CD14-positive monocyte (primary cell): ENCODE measurements at regions not wholly inside any gene's neighbourhood (a gene's known extent, or its start where the extent isn't known, plus 50 kb on each side); places are given as distances from the start of the nearest gene placed in this dataset.

Source experiments
- DNase-seq, 3 donors: peaks; one replicate each; pipeline ENCODE4 v3.0.0-alpha.2; 2011 to 2022
- H2AFZ ChIP-seq: 2 replicates; pipeline ENCODE4 v1.6.0; 2012; ENCODE audit warnings: mild to moderate bottlenecking, low read depth, low read length, inconsistent platforms; ENCODE audit not compliant: insufficient read depth, poor library complexity, severe bottlenecking
- H3K27ac ChIP-seq, 2 donors: 1 replicate in 1 of 2; 2 replicates in 1 of 2; pipeline ENCODE4 v1.5.1; 2012 to 2013; ENCODE audit warnings: low read length in 2 of 2, control low read depth in 1 of 2, inconsistent platforms in 1 of 2, low read depth in 1 of 2, mild to moderate bottlenecking in 1 of 2
- H3K27me3 ChIP-seq, 2 donors: one replicate each; pipeline versions ENCODE4 v1.6.0 to v1.6.1; 2011 to 2013; ENCODE audit warnings: low read length in 2 of 2; ENCODE audit not compliant: control insufficient read depth in 2 of 2, insufficient read depth in 2 of 2
- H3K36me3 ChIP-seq, 2 donors: replicated peaks in 1 of 2; 1 replicate in 1 of 2; 2 replicates in 1 of 2; pipeline versions ENCODE4 v1.5.1 to v1.6.1; 2012 to 2013; ENCODE audit warnings: low read length in 2 of 2, control low read depth in 1 of 2, inconsistent platforms in 1 of 2, mild to moderate bottlenecking in 1 of 2; ENCODE audit not compliant: insufficient read depth in 2 of 2, control insufficient read depth in 1 of 2
- H3K4me1 ChIP-seq, 2 donors: 1 replicate in 1 of 2; 2 replicates in 1 of 2; pipeline versions ENCODE4 v1.5.1 to v1.6.1; 2012 to 2013; ENCODE audit warnings: low read length in 2 of 2, control low read depth in 1 of 2, inconsistent platforms in 1 of 2, mild to moderate bottlenecking in 1 of 2, moderate library complexity in 1 of 2; ENCODE audit not compliant: insufficient read depth in 2 of 2, control insufficient read depth in 1 of 2
- H3K4me2 ChIP-seq: replicated peaks from 2 replicates; pipeline ENCODE3; 2012; ENCODE audit warnings: low read length, moderate library complexity, mild to moderate bottlenecking; ENCODE audit not compliant: poor library complexity, severe bottlenecking; ENCODE audit errors: extremely low read depth
- H3K4me3 ChIP-seq, 3 experiments: fragments of 200-600 bp in 1 of 3; sonication (generic) in 1 of 3; replicated peaks in 1 of 3; 1 replicate in 2 of 3; 2 replicates in 1 of 3; pipeline ENCODE4 v1.5.1; 2011 to 2013; ENCODE audit warnings: low read length in 3 of 3, mild to moderate bottlenecking in 3 of 3, control low read depth in 2 of 3, low read depth in 2 of 3, inconsistent platforms in 1 of 3, moderate library complexity in 1 of 3
- H3K79me2 ChIP-seq: 2 replicates; pipeline ENCODE4 v1.6.0; 2012; ENCODE audit warnings: mild to moderate bottlenecking, control low read depth, inconsistent platforms, low read length, moderate library complexity; ENCODE audit not compliant: insufficient read depth
- H3K9ac ChIP-seq: 2 replicates; pipeline ENCODE4 v1.6.0; 2017; ENCODE audit warnings: low read length, mild to moderate bottlenecking; ENCODE audit not compliant: insufficient read depth, poor library complexity, severe bottlenecking
- H3K9me3 ChIP-seq, 2 donors: replicated peaks in 1 of 2; 1 replicate in 1 of 2; 2 replicates in 1 of 2; pipeline versions ENCODE4 v1.5.1 to v1.6.1; 2012 to 2013; ENCODE audit warnings: low read length in 2 of 2, control low read depth in 1 of 2; ENCODE audit not compliant: control insufficient read depth in 1 of 2, insufficient read depth in 1 of 2
- H4K20me1 ChIP-seq: 2 replicates; pipeline ENCODE4 v1.6.0; 2012; ENCODE audit warnings: mild to moderate bottlenecking, low read length, control low read depth, moderate library complexity; ENCODE audit not compliant: insufficient read depth
- H3K27ac Mint-ChIP-seq, 7 donors: one replicate each; pipeline ENCODE4 v1.8.0; 2020; ENCODE audit warnings: mild to moderate bottlenecking in 7 of 7, mixed read lengths in 7 of 7, moderate library complexity in 6 of 7, inconsistent platforms in 2 of 7
- H3K27me3 Mint-ChIP-seq, 3 donors: one replicate each; pipeline ENCODE4 v1.8.0; 2021 to 2022; ENCODE audit warnings: low read depth in 3 of 3, mild to moderate bottlenecking in 3 of 3, mixed read lengths in 3 of 3, moderate library complexity in 3 of 3, inconsistent platforms in 1 of 3
- H3K36me3 Mint-ChIP-seq, 2 donors: one replicate each; pipeline ENCODE4 v1.8.0; 2020; ENCODE audit warnings: mixed read lengths in 2 of 2, inconsistent platforms in 1 of 2, mild to moderate bottlenecking in 1 of 2
- H3K4me1 Mint-ChIP-seq: one replicate; pipeline ENCODE4 v1.8.0; 2020; ENCODE audit warnings: mild to moderate bottlenecking, mixed read lengths
- H3K4me3 Mint-ChIP-seq, 2 donors: one replicate each; pipeline ENCODE4 v1.8.0; 2020; ENCODE audit warnings: mild to moderate bottlenecking in 2 of 2, mixed read lengths in 2 of 2, moderate library complexity in 1 of 2
- H3K9me3 Mint-ChIP-seq, 7 donors: one replicate each; pipeline ENCODE4 v1.8.0; 2020 to 2022; ENCODE audit warnings: mixed read lengths in 7 of 7, mild to moderate bottlenecking in 6 of 7, moderate library complexity in 6 of 7, inconsistent platforms in 2 of 7
- WGBS: methylation state at CpG from one replicate; pipeline ENCODE4 v1.1.5; 2013; ENCODE audit warnings: missing lambda C conversion rate; ENCODE audit not compliant: insufficient coverage; 5-methylcytosine and 5-hydroxymethylcytosine counted together
- intact Hi-C, 2 donors: fragments of 100-400 bp; cut with micrococcal nuclease; formaldehyde crosslinking; loops; one replicate each; pipeline versions ENCODE4 v1.15.0 to v1.15.1; 2023
- TF ChIP-seq, protein P1 (sequence below): fragments of 200-600 bp; IDR thresholded peaks from one replicate; pipeline ENCODE4 v1.8.0; 2022; ENCODE audit warnings: antibody characterized with exemption, mild to moderate bottlenecking

DNA sequence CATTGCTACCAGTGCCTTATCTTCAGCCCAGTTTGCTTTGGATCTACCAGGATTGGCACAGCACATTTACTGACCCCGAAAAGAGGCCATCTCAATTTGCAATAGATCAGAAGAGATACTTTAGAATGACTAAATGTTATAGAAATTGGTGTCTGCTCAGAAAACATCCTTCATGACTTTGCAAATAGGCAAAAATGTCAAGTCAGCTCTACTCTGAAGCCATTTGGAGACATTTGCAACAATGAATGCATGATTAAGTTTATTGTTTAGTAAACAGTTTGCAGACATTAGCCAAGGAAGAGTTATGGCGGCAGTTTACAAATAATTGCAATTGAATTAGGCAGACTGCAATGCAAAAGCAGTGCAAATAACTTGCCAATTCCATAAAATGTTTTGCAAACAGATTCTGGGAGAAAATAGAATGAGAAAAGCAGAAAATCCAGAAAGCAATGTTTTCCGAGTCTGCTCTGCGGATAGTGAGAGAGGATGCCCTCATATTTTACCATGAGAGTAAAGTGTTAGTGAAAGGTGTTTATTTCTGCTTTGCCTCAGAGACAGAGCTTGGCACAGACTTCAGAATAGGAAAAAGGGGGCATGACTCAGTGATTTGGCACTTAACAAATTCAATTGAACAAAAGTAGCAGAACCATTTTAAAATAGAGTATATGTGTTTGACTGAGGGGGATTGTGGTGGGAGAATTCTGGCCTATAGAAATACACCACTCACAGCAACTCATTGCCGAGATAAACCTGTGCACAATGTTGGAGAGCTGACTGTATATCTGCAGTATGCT lies 334.9 kb upstream of the NR2F2 start:
- Histone ChIP-seq H3K4me3 (no peak overlapping the region), H2AFZ (no peak overlapping the region), H3K27me3 (peaks cover 0 to 2% of the 10 kb centered on the region in 2 donors), H4K20me1 (no peaks in the 10 kb centered on the region), H3K4me1 (no peaks in the 10 kb centered on the region), H3K36me3 (no peaks in the 10 kb centered on the region), H3K79me2 (no peaks in the 10 kb centered on the region), H3K4me2 (no peak overlapping the region), H3K9ac (no peak overlapping the region), H3K27ac (no peak overlapping the region), H3K9me3 (no peaks in the 10 kb centered on the region)
- Mint-ChIP-seq H3K4me1 (no peaks in the 10 kb centered on the region), H3K9me3 (peaks cover 0 to 2% (median 0%) of the 10 kb centered on the region in 7 donors), H3K36me3 (no peaks in the 10 kb centered on the region), H3K27me3 (peaks cover 2 to 8% (median 7%) of the 10 kb centered on the region in 3 donors), H3K27ac (no peak overlapping the region), H3K4me3 (peak overlapping the region in 1 of 2 donors; percentile 9)
- 60% methylated on average over 1 of the region's 5 CpGs for WGBS
- TF ChIP-seq, protein P1, sequence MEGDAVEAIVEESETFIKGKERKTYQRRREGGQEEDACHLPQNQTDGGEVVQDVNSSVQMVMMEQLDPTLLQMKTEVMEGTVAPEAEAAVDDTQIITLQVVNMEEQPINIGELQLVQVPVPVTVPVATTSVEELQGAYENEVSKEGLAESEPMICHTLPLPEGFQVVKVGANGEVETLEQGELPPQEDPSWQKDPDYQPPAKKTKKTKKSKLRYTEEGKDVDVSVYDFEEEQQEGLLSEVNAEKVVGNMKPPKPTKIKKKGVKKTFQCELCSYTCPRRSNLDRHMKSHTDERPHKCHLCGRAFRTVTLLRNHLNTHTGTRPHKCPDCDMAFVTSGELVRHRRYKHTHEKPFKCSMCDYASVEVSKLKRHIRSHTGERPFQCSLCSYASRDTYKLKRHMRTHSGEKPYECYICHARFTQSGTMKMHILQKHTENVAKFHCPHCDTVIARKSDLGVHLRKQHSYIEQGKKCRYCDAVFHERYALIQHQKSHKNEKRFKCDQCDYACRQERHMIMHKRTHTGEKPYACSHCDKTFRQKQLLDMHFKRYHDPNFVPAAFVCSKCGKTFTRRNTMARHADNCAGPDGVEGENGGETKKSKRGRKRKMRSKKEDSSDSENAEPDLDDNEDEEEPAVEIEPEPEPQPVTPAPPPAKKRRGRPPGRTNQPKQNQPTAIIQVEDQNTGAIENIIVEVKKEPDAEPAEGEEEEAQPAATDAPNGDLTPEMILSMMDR, result no peak
- no peak for DNase-seq
- intact Hi-C loops, result no loop called here

DNA sequence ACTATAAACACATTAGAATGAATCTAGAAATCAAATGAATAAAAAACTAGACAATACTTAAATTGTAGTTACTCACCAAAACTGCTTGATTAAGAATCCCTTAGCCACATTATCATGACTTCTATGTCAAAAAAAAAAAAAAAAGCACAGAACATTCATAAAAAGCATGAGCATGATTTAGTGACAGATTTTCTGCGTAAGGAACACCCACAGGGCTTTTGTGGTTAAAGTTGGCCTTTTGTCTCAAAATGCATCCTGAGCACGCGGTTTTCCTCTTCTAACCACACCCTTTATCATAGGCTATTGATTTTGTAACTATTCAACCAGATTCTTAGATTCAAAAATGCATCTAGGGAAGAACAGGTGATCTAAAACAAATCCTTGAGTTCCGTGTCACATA lies 334.0 kb upstream of the NR2F2 start:
- Mint-ChIP-seq H3K36me3 (no peaks in the 10 kb centered on the region), H3K9me3 (peaks cover 0 to 2% (median 0%) of the 10 kb centered on the region in 7 donors), H3K4me3 (no peak overlapping the region), H3K27ac (no peak overlapping the region), H3K27me3 (peaks cover 2 to 8% (median 7%) of the 10 kb centered on the region in 3 donors), H3K4me1 (no peaks in the 10 kb centered on the region)
- Histone ChIP-seq H3K4me3 (no peak overlapping the region), H3K9ac (no peak overlapping the region), H3K4me2 (no peak overlapping the region), H3K4me1 (no peaks in the 10 kb centered on the region), H3K27me3 (peaks cover 0 to 2% of the 10 kb centered on the region in 2 donors), H2AFZ (no peak overlapping the region), H3K36me3 (no peaks in the 10 kb centered on the region), H3K27ac (no peak overlapping the region), H3K79me2 (no peaks in the 10 kb centered on the region), H4K20me1 (no peaks in the 10 kb centered on the region), H3K9me3 (no peaks in the 10 kb centered on the region)
- TF ChIP-seq, protein P1, result no peak
- no CpG with 5 or more reads among the region's 4 CpGs for WGBS
- no peak for DNase-seq
- intact Hi-C loops, result no loop called here
